ENCODE measurements at regions not wholly inside any gene's neighbourhood (a gene's known extent, or its start where the extent isn't known, plus 50 kb on each side); places are given as distances from the start of the nearest gene placed in this dataset.

DNA sequence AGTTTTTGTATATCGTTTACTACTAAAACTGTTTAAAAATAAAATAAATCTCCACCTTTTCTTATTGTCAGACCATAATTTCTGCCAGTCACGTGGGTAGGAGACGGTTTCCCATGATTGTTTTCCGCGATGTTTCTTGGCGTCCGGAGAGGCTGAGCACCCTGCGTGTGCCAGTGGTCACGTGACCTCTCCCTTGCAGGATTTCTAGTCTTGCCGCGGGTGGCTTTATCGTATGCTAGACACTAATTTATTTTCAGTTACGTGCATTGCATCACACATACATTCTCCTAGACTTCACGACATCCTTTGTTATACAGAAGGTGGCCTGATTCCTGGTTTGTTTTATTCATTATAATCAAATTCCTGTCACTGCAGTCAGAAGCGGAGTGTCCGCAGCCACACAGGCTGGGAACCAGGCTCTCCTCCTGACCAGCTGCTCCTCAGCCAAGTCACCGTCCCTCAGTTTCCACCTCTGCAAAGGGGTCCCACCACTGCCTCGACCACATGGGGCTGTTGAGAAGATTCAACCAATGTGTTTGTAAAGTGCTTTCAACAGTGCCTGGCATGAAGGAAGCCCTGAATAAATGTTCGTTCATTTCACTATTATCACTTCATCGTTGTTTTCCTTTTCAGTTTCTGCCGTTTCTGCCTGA lies 203.2 kb upstream of the PPP2R2D start:
- Histone ChIP-seq H3K4me3 (ENCODE audit: low read depth, low read length) (no peak overlapping the region), H3K36me3 (ENCODE audit: control insufficient read depth, insufficient read depth, low read length) (no peaks in the 10 kb centered on the region), H3K27me3 (ENCODE audit: control insufficient read depth, insufficient read depth, low read length) (no peaks in the 10 kb centered on the region)
- ChIA-PET POLR2A (no interaction called here), CTCF (no interaction called here)
- no peak for DNase-seq (ENCODE audit: low read depth)
- no peak for TF ChIP-seq CTCF (IDR thresholded peaks at IDR 0.05; ENCODE audit: insufficient read depth, low read depth, low read length)

GRCh38 chr10:131698232-131698631 lies 202.6 kb upstream of the PPP2R2D start:
- no peak overlapping the region for H3K4me3 ChIP-seq (ENCODE audit: low read depth, low read length)
- DNase-seq (ENCODE audit: low read depth) = no peak
- ChIA-PET CTCF (no interaction called here), POLR2A (no interaction called here)
- no peaks in the 10 kb centered on the region for H3K27me3 ChIP-seq (ENCODE audit: control insufficient read depth, insufficient read depth, low read length)
- no peak for TF ChIP-seq CTCF (IDR thresholded peaks at IDR 0.05; ENCODE audit: insufficient read depth, low read depth, low read length)
- no peaks in the 10 kb centered on the region for H3K36me3 ChIP-seq (ENCODE audit: control insufficient read depth, insufficient read depth, low read length)

GRCh38 chr10:131698986-131699385 lies 201.8 kb upstream of the PPP2R2D start:
- TF ChIP-seq CTCF (IDR thresholded peaks at IDR 0.05; ENCODE audit: insufficient read depth, low read depth, low read length) = no peak
- POLR2A ChIA-PET = no interaction called here
- CTCF ChIA-PET = no interaction called here

GRCh38 chr10:131700032-131700431 lies 200.8 kb upstream of the PPP2R2D start:
- Histone ChIP-seq H3K27me3 (ENCODE audit: control insufficient read depth, insufficient read depth, low read length) (no peaks in the 10 kb centered on the region), H3K36me3 (ENCODE audit: control insufficient read depth, insufficient read depth, low read length) (no peaks in the 10 kb centered on the region), H3K4me3 (ENCODE audit: low read depth, low read length) (no peak overlapping the region)
- TF ChIP-seq CTCF (IDR thresholded peaks at IDR 0.05; ENCODE audit: insufficient read depth, low read depth, low read length) = no peak
- ChIA-PET CTCF (no interaction called here), POLR2A (no interaction called here)
- DNase-seq (ENCODE audit: low read depth) = no peak

More at GRCh38 chr10:131698986-131699385, 201.8 kb upstream of the PPP2R2D start:
- Histone ChIP-seq H3K27me3 (ENCODE audit: control insufficient read depth, insufficient read depth, low read length) (no peaks in the 10 kb centered on the region), H3K4me3 (ENCODE audit: low read depth, low read length) (no peak overlapping the region), H3K36me3 (ENCODE audit: control insufficient read depth, insufficient read depth, low read length) (no peaks in the 10 kb centered on the region)
- no peak for DNase-seq (ENCODE audit: low read depth)

DNA sequence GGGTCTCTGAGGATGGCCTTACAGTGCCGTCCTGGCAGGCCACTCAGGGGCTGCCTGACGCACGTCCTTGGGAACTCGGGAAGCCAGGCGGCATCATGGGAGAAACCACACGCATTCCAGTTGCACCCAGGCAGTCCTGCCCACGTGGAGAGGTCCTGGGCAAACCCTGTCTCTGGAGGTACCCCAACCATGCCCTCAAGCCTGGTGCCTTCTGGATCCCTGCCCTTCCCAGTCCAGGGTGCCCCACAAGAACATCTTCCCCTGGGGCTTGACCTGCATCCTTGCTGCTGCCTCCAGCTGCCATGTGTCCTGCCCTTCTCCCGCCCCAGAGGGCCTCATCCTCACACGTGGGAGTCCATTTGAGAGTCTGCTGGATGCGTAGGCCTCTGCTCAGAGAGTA lies 200.3 kb upstream of the PPP2R2D start:
- TF ChIP-seq CTCF (IDR thresholded peaks at IDR 0.05; ENCODE audit: insufficient read depth, low read depth, low read length) = no peak
- CTCF ChIA-PET = no interaction called here

More for the DNA sequence above, 200.3 kb upstream of the PPP2R2D start:
- Histone ChIP-seq H3K27me3 (ENCODE audit: control insufficient read depth, insufficient read depth, low read length) (no peaks in the 10 kb centered on the region), H3K36me3 (ENCODE audit: control insufficient read depth, insufficient read depth, low read length) (no peaks in the 10 kb centered on the region), H3K4me3 (ENCODE audit: low read depth, low read length) (no peak overlapping the region)
- POLR2A ChIA-PET = no interaction called here
- DNase-seq (ENCODE audit: low read depth) = no peak
